Neural progenitor cell (in vitro differentiated cells): ENCODE measurements at regions not wholly inside any gene's neighbourhood (a gene's known extent, or its start where the extent isn't known, plus 50 kb on each side); places are given as distances from the start of the nearest gene placed in this dataset.

Source experiments
- DNase-seq: peaks from one replicate; pipeline ENCODE4 v3.0.0-alpha.2; 2016; ENCODE audit warnings: low spot score
- H2AFZ ChIP-seq: fragments of 200-600 bp; sonication (generic); replicated peaks from 2 replicates; pipeline ENCODE4 v1.6.1; 2016; ENCODE audit warnings: antibody characterized with exemption
- H3F3A ChIP-seq: fragments of 200-600 bp; sonication (generic); 2 replicates; pipeline ENCODE4 v1.6.1; 2016; ENCODE audit warnings: antibody characterized with exemption, low read depth
- H3K27ac ChIP-seq: fragments of 200-600 bp; sonication (generic); 2 replicates; pipeline ENCODE4 v1.5.1; 2016; ENCODE audit warnings: mild to moderate bottlenecking
- H3K27me3 ChIP-seq: fragments of 200-600 bp; sonication (generic); 2 replicates; pipeline ENCODE4 v1.6.1; 2016; ENCODE audit warnings: mild to moderate bottlenecking, moderate library complexity
- H3K36me3 ChIP-seq: fragments of 200-600 bp; sonication (generic); 2 replicates; pipeline ENCODE4 v1.5.1; 2016
- H3K4me1 ChIP-seq: fragments of 200-600 bp; sonication (generic); 2 replicates; pipeline ENCODE4 v1.6.1; 2016; ENCODE audit warnings: mixed run types
- H3K4me2 ChIP-seq: fragments of 200-600 bp; sonication (generic); 2 replicates; pipeline ENCODE4 v1.6.1; 2016
- H3K4me3 ChIP-seq: fragments of 200-600 bp; sonication (generic); 2 replicates; pipeline ENCODE4 v1.5.1; 2016
- H3K79me2 ChIP-seq: fragments of 200-600 bp; sonication (generic); 2 replicates; pipeline ENCODE4 v1.6.1; 2016; ENCODE audit warnings: low read depth
- H3K9ac ChIP-seq: fragments of 200-600 bp; sonication (generic); 2 replicates; pipeline ENCODE4 v1.6.1; 2016
- H3K9me3 ChIP-seq: fragments of 200-600 bp; sonication (generic); 2 replicates; pipeline ENCODE4 v1.5.1; 2016; ENCODE audit warnings: low read depth
- H4K20me1 ChIP-seq: fragments of 200-600 bp; sonication (generic); 2 replicates; pipeline ENCODE4 v1.6.1; 2016; ENCODE audit warnings: low read depth
- H3K27ac Mint-ChIP-seq: 3 replicates; pipeline ENCODE4 v1.8.0; 2021; ENCODE audit warnings: mixed read lengths
- H3K27me3 Mint-ChIP-seq: 2 replicates; pipeline ENCODE4 v1.8.0; 2022; ENCODE audit warnings: low read depth, mild to moderate bottlenecking, inconsistent platforms, moderate library complexity, mixed read lengths; ENCODE audit not compliant: insufficient read depth
- H3K36me3 Mint-ChIP-seq: 3 replicates; pipeline ENCODE4 v1.8.0; 2021; ENCODE audit warnings: mixed read lengths
- H3K4me1 Mint-ChIP-seq: 3 replicates; pipeline ENCODE4 v1.8.0; 2021; ENCODE audit warnings: mixed read lengths
- H3K4me3 Mint-ChIP-seq: 3 replicates; pipeline ENCODE4 v1.8.0; 2021; ENCODE audit warnings: mild to moderate bottlenecking, moderate library complexity, mixed read lengths
- H3K9me3 Mint-ChIP-seq: 3 replicates; pipeline ENCODE4 v1.8.0; 2020; ENCODE audit warnings: mixed read lengths
- EZH2 ChIP-seq: fragments of 200-600 bp; sonication (generic); IDR thresholded peaks from 2 replicates; pipeline ENCODE4 v1.6.1; 2017; ENCODE audit warnings: antibody characterized with exemption, mild to moderate bottlenecking, moderate library complexity
- EZH2phosphoT487 ChIP-seq: fragments of 200-600 bp; sonication (generic); IDR thresholded peaks from 2 replicates; pipeline ENCODE4 v1.6.1; 2017; ENCODE audit warnings: antibody characterized with exemption
- TF ChIP-seq, protein P1 (sequence below): fragments of 200-600 bp; sonication (generic); IDR thresholded peaks from 2 replicates; pipeline ENCODE4 v1.5.1; 2017; ENCODE audit warnings: antibody characterized with exemption, mild to moderate bottlenecking

DNA sequence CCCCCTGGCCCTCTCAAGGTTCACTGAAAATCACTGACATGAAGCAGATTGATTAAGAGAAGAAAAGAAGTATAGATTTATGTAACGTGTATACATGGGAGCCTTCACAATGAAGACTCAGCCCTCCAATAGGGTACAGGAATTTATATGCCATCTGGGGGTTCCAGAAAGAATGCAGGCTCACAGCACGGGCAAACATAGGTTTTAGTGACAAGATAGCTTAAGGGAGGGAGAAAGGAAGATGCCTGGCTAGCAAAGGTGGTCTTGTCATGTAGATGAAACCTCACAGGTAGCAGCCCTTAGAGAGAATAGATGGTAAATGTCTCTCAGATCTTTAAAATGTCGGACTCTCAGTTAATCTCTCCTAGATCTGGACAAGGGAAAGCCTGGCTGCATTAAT, 173.9 kb downstream of the RNF152 start:
- Histone ChIP-seq H3K4me3 (no peak overlapping the region), H3K36me3 (no peaks in the 10 kb centered on the region), H2AFZ (no peak overlapping the region), H3K4me1 (no peaks in the 10 kb centered on the region), H3K27ac (no peak overlapping the region), H3F3A (no peaks in the 10 kb centered on the region), H3K9me3 (no peaks in the 10 kb centered on the region), H3K27me3 (no peaks in the 10 kb centered on the region), H4K20me1 (no peaks in the 10 kb centered on the region), H3K79me2 (no peaks in the 10 kb centered on the region), H3K4me2 (no peak overlapping the region), H3K9ac (no peak overlapping the region)
- H3K27me3 Mint-ChIP-seq, result no peaks in the 10 kb centered on the region
- TF ChIP-seq, protein P1, sequence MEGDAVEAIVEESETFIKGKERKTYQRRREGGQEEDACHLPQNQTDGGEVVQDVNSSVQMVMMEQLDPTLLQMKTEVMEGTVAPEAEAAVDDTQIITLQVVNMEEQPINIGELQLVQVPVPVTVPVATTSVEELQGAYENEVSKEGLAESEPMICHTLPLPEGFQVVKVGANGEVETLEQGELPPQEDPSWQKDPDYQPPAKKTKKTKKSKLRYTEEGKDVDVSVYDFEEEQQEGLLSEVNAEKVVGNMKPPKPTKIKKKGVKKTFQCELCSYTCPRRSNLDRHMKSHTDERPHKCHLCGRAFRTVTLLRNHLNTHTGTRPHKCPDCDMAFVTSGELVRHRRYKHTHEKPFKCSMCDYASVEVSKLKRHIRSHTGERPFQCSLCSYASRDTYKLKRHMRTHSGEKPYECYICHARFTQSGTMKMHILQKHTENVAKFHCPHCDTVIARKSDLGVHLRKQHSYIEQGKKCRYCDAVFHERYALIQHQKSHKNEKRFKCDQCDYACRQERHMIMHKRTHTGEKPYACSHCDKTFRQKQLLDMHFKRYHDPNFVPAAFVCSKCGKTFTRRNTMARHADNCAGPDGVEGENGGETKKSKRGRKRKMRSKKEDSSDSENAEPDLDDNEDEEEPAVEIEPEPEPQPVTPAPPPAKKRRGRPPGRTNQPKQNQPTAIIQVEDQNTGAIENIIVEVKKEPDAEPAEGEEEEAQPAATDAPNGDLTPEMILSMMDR, result no peak
- TF ChIP-seq EZH2phosphoT487, result no peak
- TF ChIP-seq EZH2, result no peak
- H3K4me3 Mint-ChIP-seq, result no peak overlapping the region
- no peaks in the 10 kb centered on the region for H3K9me3 Mint-ChIP-seq
- no peak for DNase-seq
- no peaks in the 10 kb centered on the region for H3K4me1 Mint-ChIP-seq
- H3K36me3 Mint-ChIP-seq, result no peaks in the 10 kb centered on the region
- H3K27ac Mint-ChIP-seq, result no peak overlapping the region

DNA sequence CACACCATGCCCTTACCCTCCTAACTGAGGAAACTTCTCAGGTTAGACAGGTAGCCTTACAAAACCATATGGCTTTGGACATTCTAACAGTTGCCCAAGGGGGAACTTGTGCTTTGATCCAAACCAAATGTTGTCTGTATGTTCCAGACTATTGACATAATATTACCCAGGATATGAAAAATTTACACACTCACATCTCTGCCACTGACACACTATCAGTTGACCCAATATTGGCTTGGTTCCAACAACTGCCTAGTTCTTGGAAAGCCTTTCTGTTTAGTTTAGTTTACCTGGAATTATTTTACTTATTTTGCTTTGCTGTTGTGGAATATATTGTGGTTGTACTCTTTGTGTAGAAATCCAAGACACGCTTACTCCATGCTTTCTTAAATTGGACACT, 178.4 kb downstream of the RNF152 start:
- Histone ChIP-seq H3K4me2 (no peak overlapping the region), H3F3A (peaks cover 4% of the 10 kb centered on the region), H3K4me3 (no peak overlapping the region), H3K9me3 (no peaks in the 10 kb centered on the region), H2AFZ (no peak overlapping the region), H3K4me1 (no peaks in the 10 kb centered on the region), H3K27me3 (no peaks in the 10 kb centered on the region), H3K9ac (no peak overlapping the region), H4K20me1 (no peaks in the 10 kb centered on the region), H3K36me3 (no peaks in the 10 kb centered on the region), H3K79me2 (no peaks in the 10 kb centered on the region), H3K27ac (no peak overlapping the region)
- H3K27ac Mint-ChIP-seq, result no peak overlapping the region
- H3K4me3 Mint-ChIP-seq, result no peak overlapping the region
- peaks cover 3% of the 10 kb centered on the region for H3K4me1 Mint-ChIP-seq
- TF ChIP-seq EZH2 (no peak), EZH2phosphoT487 (no peak)
- no peaks in the 10 kb centered on the region for H3K36me3 Mint-ChIP-seq
- no peaks in the 10 kb centered on the region for H3K27me3 Mint-ChIP-seq
- H3K9me3 Mint-ChIP-seq, result no peaks in the 10 kb centered on the region
- DNase-seq, result no peak

DNA sequence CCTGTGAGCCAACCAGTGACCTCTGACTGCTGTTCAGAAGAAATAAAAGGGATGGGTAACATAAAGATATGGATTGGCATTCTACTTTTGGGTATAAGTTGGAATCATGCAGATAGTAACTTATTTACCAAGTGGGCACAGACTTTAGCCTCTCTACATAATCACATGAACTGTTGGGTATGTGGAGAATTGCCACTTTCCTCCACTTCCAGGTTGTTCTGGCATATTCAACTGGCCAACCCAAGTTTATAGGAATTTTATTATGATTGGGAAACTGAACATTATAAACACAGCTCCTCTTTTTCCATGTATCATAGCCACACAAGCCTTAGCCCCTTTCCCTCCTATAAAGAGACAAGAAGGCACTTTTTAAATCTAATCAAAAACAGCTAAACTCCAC, 179.3 kb downstream of the RNF152 start:
- Histone ChIP-seq H4K20me1 (no peaks in the 10 kb centered on the region), H3F3A (peaks cover 4% of the 10 kb centered on the region), H3K4me3 (no peak overlapping the region), H3K27ac (no peak overlapping the region), H3K36me3 (no peaks in the 10 kb centered on the region), H3K9me3 (no peaks in the 10 kb centered on the region), H3K9ac (no peak overlapping the region), H2AFZ (no peak overlapping the region), H3K4me2 (no peak overlapping the region), H3K79me2 (no peaks in the 10 kb centered on the region), H3K27me3 (no peaks in the 10 kb centered on the region), H3K4me1 (no peaks in the 10 kb centered on the region)
- Mint-ChIP-seq H3K9me3 (no peaks in the 10 kb centered on the region), H3K4me3 (no peak overlapping the region), H3K4me1 (peaks cover 3% of the 10 kb centered on the region), H3K36me3 (no peaks in the 10 kb centered on the region), H3K27ac (no peak overlapping the region), H3K27me3 (no peaks in the 10 kb centered on the region)
- DNase-seq, result no peak
- TF ChIP-seq EZH2phosphoT487 (no peak), EZH2 (no peak)
- TF ChIP-seq, protein P1, result no peak

DNA sequence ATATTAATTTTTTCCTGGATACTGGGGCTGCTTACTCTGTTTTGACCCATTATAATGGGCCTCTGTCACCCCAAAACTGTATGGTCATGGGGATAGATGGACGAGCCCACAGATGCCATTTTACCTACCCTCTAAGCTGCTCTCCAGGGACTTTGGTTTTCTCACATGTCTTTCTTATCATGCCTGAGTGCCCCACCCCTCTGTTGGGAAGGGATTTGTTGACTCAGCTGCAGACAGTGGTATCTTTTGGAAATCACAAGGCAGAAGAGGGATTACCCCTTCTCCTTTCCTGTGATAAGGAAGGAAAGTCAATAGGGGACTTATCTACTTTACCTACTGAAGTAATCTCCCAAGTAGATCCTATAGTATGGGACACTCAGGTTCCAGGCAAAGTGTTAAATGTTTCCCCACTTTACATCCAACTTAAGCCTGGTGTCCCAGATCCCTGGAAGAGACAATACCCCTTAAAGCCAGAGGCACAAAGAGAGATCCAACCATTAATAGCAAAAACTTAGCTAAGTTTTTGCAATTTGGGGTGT, 182.7 kb downstream of the RNF152 start:
- H3K9me3 Mint-ChIP-seq, result no peaks in the 10 kb centered on the region
- Histone ChIP-seq H3F3A (peaks cover 12% of the 10 kb centered on the region), H3K36me3 (no peaks in the 10 kb centered on the region), H3K9ac (no peak overlapping the region), H3K4me2 (no peak overlapping the region), H3K4me3 (no peak overlapping the region), H3K27ac (no peak overlapping the region), H4K20me1 (no peaks in the 10 kb centered on the region), H3K79me2 (no peaks in the 10 kb centered on the region), H2AFZ (no peak overlapping the region), H3K4me1 (peaks cover 23% of the 10 kb centered on the region), H3K9me3 (no peaks in the 10 kb centered on the region), H3K27me3 (no peaks in the 10 kb centered on the region)
- no peaks in the 10 kb centered on the region for H3K36me3 Mint-ChIP-seq
- no peak for TF ChIP-seq EZH2phosphoT487
- TF ChIP-seq, protein P1, result no peak
- no peak for TF ChIP-seq EZH2
- DNase-seq, result peak; percentile 5
- H3K4me3 Mint-ChIP-seq, result no peak overlapping the region
- no peak overlapping the region for H3K27ac Mint-ChIP-seq
- peaks cover 21% of the 10 kb centered on the region for H3K4me1 Mint-ChIP-seq
- no peaks in the 10 kb centered on the region for H3K27me3 Mint-ChIP-seq
